GM12864 (cell line): ENCODE measurements at regions not wholly inside any gene's neighbourhood (a gene's known extent, or its start where the extent isn't known, plus 50 kb on each side); places are given as distances from the start of the nearest gene placed in this dataset.

Experiments used
- DNase-seq: peaks from one replicate; pipeline ENCODE4 v3.0.0-alpha.2; 2011; ENCODE audit warnings: low read depth
- H3K4me3 ChIP-seq: 2 replicates; pipeline ENCODE4 v1.5.1; 2011; ENCODE audit warnings: mild to moderate bottlenecking, low read depth, low read length, control low read depth
- TF ChIP-seq, protein P1 (sequence below): IDR thresholded peaks from 2 replicates; pipeline ENCODE4 v1.5.1; 2011; ENCODE audit warnings: low read depth, mild to moderate bottlenecking, moderate library complexity, low read length, control low read depth, inconsistent platforms; ENCODE audit errors: missing control alignments

DNA sequence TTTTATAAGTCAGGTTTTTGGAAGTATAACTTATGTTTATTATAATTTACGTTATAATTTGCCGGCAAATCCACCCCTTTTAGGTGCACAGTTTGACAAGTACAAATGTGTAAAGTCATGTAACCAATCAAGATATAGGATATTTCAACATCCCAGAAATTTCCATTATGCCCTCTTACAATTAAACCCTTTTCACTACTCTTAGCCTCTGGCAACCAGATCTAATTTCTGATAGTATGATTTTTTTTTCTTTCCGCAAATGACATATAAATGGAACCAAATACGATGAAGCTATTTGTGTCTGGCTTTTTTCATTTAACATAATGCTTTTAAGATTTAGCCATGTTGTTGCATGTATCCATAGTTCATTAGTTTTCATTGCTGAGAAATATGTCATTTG lies 69.5 kb upstream of the HTATIP2 start:
- DNase-seq: no peak
- H3K4me3 ChIP-seq: no peak overlapping the region
- TF ChIP-seq, protein P1, sequence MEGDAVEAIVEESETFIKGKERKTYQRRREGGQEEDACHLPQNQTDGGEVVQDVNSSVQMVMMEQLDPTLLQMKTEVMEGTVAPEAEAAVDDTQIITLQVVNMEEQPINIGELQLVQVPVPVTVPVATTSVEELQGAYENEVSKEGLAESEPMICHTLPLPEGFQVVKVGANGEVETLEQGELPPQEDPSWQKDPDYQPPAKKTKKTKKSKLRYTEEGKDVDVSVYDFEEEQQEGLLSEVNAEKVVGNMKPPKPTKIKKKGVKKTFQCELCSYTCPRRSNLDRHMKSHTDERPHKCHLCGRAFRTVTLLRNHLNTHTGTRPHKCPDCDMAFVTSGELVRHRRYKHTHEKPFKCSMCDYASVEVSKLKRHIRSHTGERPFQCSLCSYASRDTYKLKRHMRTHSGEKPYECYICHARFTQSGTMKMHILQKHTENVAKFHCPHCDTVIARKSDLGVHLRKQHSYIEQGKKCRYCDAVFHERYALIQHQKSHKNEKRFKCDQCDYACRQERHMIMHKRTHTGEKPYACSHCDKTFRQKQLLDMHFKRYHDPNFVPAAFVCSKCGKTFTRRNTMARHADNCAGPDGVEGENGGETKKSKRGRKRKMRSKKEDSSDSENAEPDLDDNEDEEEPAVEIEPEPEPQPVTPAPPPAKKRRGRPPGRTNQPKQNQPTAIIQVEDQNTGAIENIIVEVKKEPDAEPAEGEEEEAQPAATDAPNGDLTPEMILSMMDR: no peak

DNA sequence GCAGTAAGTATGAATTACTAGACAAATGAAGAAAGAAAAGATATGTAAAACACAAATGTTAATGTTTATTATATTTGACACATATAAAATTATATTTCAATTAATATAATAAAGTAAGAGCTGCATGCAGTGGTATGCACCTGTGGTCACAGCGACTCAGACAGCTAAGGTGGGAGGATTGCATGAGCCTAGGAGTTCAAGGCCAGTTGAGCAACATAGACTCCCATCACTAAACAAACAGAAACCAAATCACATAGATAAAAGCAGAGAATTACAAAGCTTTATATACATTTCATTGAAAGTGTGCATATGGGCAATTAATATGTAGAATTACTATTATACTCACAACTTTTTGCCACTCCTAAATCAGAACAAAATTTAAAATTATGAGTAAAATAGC lies 70.0 kb upstream of the HTATIP2 start:
- DNase-seq: no peak
- TF ChIP-seq, protein P1: no peak
- H3K4me3 ChIP-seq: no peak overlapping the region

DNA sequence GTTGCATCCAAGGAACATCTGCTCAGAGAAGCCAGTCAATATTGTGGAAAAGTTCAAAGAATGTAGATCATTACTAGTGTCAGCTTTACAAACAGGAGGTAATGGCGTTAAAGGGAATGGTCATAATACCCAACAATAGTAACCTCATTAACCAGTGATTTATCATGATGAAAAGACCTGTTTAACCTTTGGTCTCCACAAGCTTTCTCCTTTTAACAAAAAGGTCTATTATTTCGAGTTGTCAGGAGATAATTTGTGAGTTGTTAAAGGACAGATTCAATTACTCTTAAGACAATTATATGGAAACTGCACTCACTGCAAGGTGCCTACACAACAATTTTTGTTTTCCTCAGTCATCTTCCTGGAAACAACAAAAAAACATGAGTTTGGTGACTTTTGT lies 73.8 kb upstream of the HTATIP2 start:
- DNase-seq: no peak
- TF ChIP-seq, protein P1: no peak
- no peak overlapping the region for H3K4me3 ChIP-seq

DNA sequence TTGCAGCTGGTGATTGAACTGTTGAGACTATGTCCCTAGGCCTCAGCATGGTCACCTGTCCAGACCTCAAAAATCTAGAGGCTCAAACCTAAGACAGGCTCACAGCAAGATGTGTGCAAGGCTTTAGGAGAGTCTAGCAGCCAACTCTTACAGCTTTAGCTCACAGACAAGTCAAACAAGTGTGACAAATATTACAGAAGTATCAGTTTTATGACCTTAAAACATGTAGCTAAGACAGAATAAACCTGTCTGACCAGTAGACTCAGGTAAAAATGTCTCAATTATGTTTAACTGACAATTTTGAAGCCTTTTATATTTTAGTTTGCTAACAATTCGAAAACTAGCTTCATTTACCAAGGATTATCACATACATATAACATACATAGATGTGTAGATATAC lies 80.0 kb upstream of the HTATIP2 start:
- no peak for DNase-seq
- TF ChIP-seq, protein P1: no peak
- no peak overlapping the region for H3K4me3 ChIP-seq

DNA sequence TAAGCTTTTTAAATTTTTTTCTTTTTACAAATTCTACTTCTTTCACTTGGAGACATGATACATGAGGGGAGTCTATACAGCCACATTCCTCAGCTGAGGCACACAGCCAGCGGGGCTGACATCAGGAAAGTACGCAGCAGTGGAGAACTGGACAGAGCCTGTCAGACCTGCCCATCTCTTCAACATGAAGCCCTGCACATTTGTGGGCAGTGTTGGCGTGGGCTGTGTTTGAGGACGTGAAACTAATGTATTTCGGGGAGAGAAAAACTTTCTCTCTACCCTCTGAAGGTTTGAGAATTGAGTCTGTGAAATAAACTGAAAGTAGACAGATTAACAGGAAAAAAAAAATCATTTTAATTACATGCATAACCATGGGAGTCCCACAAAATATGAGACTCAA lies 84.8 kb upstream of the HTATIP2 start:
- no peak for DNase-seq
- no peak overlapping the region for H3K4me3 ChIP-seq
- TF ChIP-seq, protein P1: no peak

DNA sequence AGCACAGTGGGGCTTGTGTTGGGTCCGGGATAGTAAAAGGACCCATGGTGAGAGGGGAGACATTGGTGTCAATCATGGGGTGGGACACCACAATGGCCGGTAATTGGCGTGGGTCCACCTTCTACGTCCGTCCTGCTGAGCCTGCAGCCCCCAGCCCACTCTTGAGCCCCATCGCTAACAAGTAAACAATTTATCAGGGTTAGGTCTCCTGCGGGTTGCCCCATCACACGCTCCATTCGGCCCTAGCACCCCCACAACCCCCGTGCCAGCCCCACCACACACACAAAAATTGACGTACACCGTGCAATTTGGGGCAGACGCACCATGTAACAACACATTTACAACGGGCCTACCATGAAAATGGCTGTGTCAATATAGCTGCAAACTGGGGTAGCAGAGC lies 86.5 kb upstream of the HTATIP2 start:
- DNase-seq: no peak
- H3K4me3 ChIP-seq: no peak overlapping the region

More for the DNA sequence above, 86.5 kb upstream of the HTATIP2 start:
- TF ChIP-seq, protein P1: no peak
